Epithelial cell of esophagus (primary cell): ENCODE measurements at regions not wholly inside any gene's neighbourhood (a gene's known extent, or its start where the extent isn't known, plus 50 kb on each side); places are given as distances from the start of the nearest gene placed in this dataset.
"Not testable (repeated sequence)": the region's sequence is repeated elsewhere in the genome, so short reads cannot be mapped to it uniquely, and the experiment has no call there.

ENCODE experiments used
- DNase-seq: peaks from one replicate; pipeline ENCODE4 v3.0.0; 2010; ENCODE audit warnings: low read depth
- H3K4me3 ChIP-seq: 2 replicates; pipeline ENCODE4 v1.5.1; 2011; ENCODE audit warnings: mild to moderate bottlenecking, low read length, control low read depth
- TF ChIP-seq, protein P1 (sequence below): IDR thresholded peaks from 2 replicates; pipeline ENCODE4 v1.5.1; 2011; ENCODE audit warnings: low read depth, mild to moderate bottlenecking, low read length, control low read depth, inconsistent platforms; ENCODE audit not compliant: insufficient read depth; ENCODE audit errors: missing control alignments

DNA sequence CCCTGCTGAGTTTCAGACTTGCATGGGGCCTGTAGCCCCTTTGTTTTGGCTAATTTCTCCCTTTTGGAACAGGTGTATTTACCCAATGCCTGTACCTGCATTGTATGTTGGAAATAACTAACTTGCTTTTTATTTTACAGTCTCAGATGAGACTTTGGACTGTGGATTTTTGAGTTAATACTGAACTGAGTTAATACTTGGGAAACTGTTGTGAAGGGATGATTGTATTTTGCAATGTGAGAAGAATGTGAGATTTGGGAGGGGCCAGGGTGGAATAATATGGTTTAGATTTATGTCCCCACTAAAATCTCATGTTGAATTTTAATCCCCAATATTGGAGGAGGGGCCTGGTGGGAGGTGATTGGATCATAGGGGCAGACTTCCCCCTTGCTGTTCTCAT, 99.1 kb upstream of the IRAK1BP1 start:
- no peak for DNase-seq
- H3K4me3 ChIP-seq, result no peak overlapping the region
- TF ChIP-seq, protein P1, sequence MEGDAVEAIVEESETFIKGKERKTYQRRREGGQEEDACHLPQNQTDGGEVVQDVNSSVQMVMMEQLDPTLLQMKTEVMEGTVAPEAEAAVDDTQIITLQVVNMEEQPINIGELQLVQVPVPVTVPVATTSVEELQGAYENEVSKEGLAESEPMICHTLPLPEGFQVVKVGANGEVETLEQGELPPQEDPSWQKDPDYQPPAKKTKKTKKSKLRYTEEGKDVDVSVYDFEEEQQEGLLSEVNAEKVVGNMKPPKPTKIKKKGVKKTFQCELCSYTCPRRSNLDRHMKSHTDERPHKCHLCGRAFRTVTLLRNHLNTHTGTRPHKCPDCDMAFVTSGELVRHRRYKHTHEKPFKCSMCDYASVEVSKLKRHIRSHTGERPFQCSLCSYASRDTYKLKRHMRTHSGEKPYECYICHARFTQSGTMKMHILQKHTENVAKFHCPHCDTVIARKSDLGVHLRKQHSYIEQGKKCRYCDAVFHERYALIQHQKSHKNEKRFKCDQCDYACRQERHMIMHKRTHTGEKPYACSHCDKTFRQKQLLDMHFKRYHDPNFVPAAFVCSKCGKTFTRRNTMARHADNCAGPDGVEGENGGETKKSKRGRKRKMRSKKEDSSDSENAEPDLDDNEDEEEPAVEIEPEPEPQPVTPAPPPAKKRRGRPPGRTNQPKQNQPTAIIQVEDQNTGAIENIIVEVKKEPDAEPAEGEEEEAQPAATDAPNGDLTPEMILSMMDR, result no peak

DNA sequence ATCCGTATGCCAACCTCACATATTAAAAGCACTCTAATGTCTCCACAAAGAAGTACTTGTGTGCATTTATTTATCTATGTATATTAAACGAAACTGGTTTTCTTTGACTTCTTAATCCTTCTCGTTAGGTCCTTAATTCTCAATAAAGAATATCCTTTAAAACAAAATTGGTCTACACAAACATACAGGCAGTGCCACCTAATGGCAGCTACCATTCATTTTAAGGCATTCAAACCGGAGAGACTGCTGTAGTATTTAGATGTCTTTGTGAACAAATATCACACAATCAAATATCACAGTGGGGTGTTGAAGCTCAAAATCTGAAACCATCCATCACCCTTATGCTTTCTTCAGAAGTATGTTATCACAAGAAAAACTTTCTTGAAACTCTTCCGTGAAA, 96.6 kb upstream of the IRAK1BP1 start:
- TF ChIP-seq, protein P1, result peak; percentile 32
- H3K4me3 ChIP-seq, result no peak overlapping the region
- peak; percentile 29 for DNase-seq

DNA sequence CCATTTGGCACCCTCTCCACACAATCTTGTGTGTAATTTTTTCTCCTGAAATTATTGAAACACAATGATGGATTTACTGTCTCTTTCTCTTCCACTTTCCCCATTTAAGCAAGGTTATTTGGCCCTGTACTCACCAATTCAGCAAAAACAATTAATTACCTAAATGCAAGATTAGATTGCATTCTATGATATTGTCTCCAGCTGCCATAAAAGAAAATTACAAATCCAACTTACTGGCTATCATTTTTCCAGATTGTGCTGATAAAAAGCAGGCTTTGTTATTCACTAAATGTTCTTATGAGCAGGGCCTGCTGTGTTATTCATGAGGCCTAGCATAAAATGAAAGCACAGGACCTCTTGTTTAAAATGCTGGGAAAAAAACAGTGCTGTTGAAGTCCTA, 95.8 kb upstream of the IRAK1BP1 start:
- DNase-seq, result no peak
- TF ChIP-seq, protein P1, result no peak
- H3K4me3 ChIP-seq, result no peak overlapping the region

- TF ChIP-seq, protein P1, result no peak
- DNase-seq, result peak; percentile 60
- no peak overlapping the region for H3K4me3 ChIP-seq
These were observed 86.3 kb upstream of the IRAK1BP1 start for GRCh38 chr6:78781001-78781400.

DNA sequence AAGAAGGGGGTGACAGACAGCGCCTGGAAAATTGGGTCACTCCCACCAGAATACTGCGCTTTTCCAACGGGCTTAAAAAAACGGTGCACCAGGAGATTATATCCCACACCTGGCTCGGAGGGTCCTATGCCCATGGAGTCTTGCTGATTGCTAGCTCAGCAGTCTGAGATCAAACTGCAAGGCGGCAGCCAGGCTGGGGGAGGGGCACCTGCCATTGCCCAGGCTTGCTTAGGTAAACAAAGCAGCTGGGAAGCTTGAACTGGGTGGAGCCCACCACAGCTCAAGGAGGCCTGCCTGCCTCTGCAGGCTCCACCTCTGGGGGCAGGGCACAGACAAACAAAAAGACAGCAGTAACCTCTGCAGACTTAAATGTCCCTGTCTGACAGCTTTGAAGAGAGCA, 84.0 kb upstream of the IRAK1BP1 start:
- DNase-seq, H3K4me3 ChIP-seq: not testable (repeated sequence)

DNA sequence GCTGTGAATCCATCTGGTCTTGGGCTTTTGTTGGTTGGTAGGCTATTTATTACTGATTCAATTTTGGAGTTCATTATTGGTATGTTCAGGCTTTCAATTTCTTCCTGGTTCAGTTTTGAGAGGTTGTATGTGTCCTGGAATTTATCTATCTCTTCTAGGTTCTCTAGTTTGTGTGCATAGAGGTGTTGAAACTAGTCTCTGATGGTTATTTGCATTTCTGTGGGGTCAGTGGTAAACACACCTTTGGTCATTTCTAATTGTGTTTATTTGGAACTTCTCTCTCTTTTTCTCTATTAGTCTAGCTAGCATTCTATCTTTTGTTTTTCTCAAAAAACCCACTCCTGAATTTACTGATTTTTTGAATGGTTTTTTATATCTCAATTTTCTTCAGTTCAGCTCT, 70.1 kb upstream of the IRAK1BP1 start:
- DNase-seq, result no peak
- TF ChIP-seq, protein P1, result no peak
- no peak overlapping the region for H3K4me3 ChIP-seq

DNA sequence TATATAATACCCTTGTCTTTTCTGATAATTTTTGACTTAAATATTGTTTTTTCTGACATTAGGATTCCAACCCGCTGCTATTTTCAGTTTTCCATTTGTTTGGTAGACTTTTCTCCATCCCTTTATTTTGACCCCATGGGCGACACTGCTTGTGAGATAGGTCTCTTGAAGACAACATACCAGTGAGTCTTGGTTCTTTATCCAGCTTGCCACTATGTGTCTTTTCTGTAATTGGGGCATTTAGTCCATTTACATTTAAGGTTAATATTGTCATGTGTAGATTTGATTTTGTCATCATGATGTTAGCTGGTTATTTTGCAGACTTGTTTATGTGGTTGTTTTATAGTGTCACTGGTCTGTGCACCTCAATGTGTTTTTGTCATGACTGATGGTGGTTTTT, 67.7 kb upstream of the IRAK1BP1 start:
- no peak overlapping the region for H3K4me3 ChIP-seq
- no peak for DNase-seq
- TF ChIP-seq, protein P1, result no peak

- DNase-seq, H3K4me3 ChIP-seq: not testable (repeated sequence)
These were observed 60.6 kb upstream of the IRAK1BP1 start for GRCh38 chr6:78806792-78807191.

DNA sequence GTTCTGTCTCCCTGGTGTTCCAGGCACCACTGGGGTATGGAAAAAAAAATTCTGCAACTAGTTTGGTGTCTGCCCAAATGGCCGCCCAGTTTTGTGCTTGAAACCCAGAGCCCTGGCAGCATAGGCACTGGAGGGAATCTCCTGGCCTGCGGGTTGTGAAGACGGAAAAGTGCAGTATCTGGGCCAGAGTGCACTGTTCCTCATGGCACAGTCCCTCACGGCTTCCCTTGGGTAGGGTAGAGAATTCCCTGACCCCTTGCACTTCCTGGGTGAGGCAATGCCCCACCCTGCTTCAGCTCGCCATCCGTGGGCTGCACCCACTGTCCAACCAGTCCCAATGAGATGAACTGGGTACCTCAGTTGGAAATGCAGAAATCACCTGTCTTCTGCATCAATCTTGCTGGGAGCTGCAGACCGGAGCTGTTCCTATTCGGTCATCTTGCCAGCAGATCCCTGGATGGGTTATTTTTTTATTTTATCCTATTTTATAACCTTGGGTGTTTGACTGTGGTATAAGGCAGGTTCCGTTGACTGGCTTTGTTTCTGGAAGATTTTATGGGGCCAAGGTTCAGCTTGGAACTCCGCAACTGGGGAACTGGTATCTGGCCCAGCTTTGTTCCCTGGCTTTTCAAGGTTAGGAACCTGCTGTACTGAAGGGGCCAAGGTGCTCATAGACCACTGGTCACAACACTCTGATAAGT, 59.5 kb upstream of the IRAK1BP1 start:
- not testable (repeated sequence) for H3K4me3 ChIP-seq, DNase-seq
